KG1 (cell line): ENCODE measurements at regions not wholly inside any gene's neighbourhood (a gene's known extent, or its start where the extent isn't known, plus 50 kb on each side); places are given as distances from the start of the nearest gene placed in this dataset.
"Not testable (repeated sequence)": the region's sequence is repeated elsewhere in the genome, so short reads cannot be mapped to it uniquely, and the experiment has no call there.

ENCODE experiments used
- DNase-seq: peaks from one replicate; lab custom pipeline; 2025; lab: John Stamatoyannopoulos, UW

- no peak for DNase-seq
These were observed 73.9 kb downstream of the RMI1 start for GRCh38 chr9:84054341-84055010.

GRCh38 chr9:84057662-84058061, 77.1 kb downstream of the RMI1 start:
- DNase-seq: no peak

- no peak for DNase-seq
These were observed 79.3 kb downstream of the RMI1 start for GRCh38 chr9:84059936-84060335.

GRCh38 chr9:84061613-84062193, 81.1 kb downstream of the RMI1 start:
- DNase-seq: no peak

- no peak for DNase-seq
These were observed 81.9 kb downstream of the RMI1 start for GRCh38 chr9:84062538-84062937.

GRCh38 chr9:84067821-84068220, 87.2 kb downstream of the RMI1 start:
- DNase-seq: no peak

GRCh38 chr9:84068872-84069271, 88.3 kb downstream of the RMI1 start:
- no peak for DNase-seq

GRCh38 chr9:84070590-84070989, 90.0 kb downstream of the RMI1 start:
- no peak for DNase-seq

- no peak for DNase-seq
These were observed 92.1 kb downstream of the RMI1 start for GRCh38 chr9:84072621-84073180.

GRCh38 chr9:84075004-84075403, 94.4 kb downstream of the RMI1 start:
- no peak for DNase-seq

GRCh38 chr9:84076384-84076783, 95.8 kb downstream of the RMI1 start:
- DNase-seq: no peak

GRCh38 chr9:84077816-84078215, 97.2 kb downstream of the RMI1 start:
- DNase-seq: not testable (repeated sequence)

GRCh38 chr9:84079994-84080393, 99.4 kb downstream of the RMI1 start:
- DNase-seq: no peak

- DNase-seq: no peak
These were observed 121.5 kb downstream of the RMI1 start for GRCh38 chr9:84101964-84102632.

- DNase-seq: no peak
These were observed 123.2 kb downstream of the RMI1 start for GRCh38 chr9:84103651-84104377.

- no peak for DNase-seq
These were observed 126.5 kb downstream of the RMI1 start for GRCh38 chr9:84107081-84107480.

- DNase-seq: no peak
These were observed 127.4 kb downstream of the RMI1 start for GRCh38 chr9:84107995-84108394.

GRCh38 chr9:84111726-84112125, 131.1 kb downstream of the RMI1 start:
- no peak for DNase-seq

- DNase-seq: no peak
These were observed 141.5 kb downstream of the RMI1 start for GRCh38 chr9:84121991-84122523.

- no peak for DNase-seq
These were observed 142.0 kb downstream of the RMI1 start for GRCh38 chr9:84122572-84122971.

GRCh38 chr9:84123648-84124406, 143.2 kb downstream of the RMI1 start:
- no peak for DNase-seq
